Parathyroid adenoma (tissue), 2 donors: ENCODE measurements at regions not wholly inside any gene's neighbourhood (a gene's known extent, or its start where the extent isn't known, plus 50 kb on each side); places are given as distances from the start of the nearest gene placed in this dataset.

Experiments
- H2AFZ ChIP-seq: fragments of 300-600 bp; sonication (generic); one replicate; pipeline ENCODE4 v1.7.0; 2017; ENCODE audit warnings: antibody characterized with exemption, mild to moderate bottlenecking
- H3K27ac ChIP-seq: fragments of 300-600 bp; sonication (generic); one replicate; pipeline ENCODE4 v1.7.0; 2017
- H3K27me3 ChIP-seq: fragments of 300-600 bp; sonication (generic); one replicate; pipeline ENCODE4 v1.7.0; 2017; ENCODE audit warnings: low read length; ENCODE audit not compliant: control insufficient read depth, insufficient read depth
- H3K36me3 ChIP-seq: fragments of 300-600 bp; sonication (generic); one replicate; pipeline ENCODE4 v1.7.0; 2017; ENCODE audit warnings: low read length; ENCODE audit not compliant: control insufficient read depth, insufficient read depth
- H3K4me1 ChIP-seq: fragments of 300-600 bp; sonication (generic); one replicate; pipeline ENCODE4 v1.7.0; 2017; ENCODE audit warnings: control low read depth
- H3K4me2 ChIP-seq: fragments of 300-600 bp; sonication (generic); one replicate; pipeline ENCODE4 v1.7.0; 2017; ENCODE audit warnings: low read length
- H3K4me3 ChIP-seq: fragments of 300-600 bp; sonication (generic); one replicate; pipeline ENCODE4 v1.7.0; 2017; ENCODE audit warnings: low read depth, low read length
- H3K79me2 ChIP-seq: fragments of 300-600 bp; sonication (generic); one replicate; pipeline ENCODE4 v1.7.0; 2017; ENCODE audit warnings: control low read depth
- H3K9ac ChIP-seq: fragments of 300-600 bp; sonication (generic); one replicate; pipeline ENCODE4 v1.7.0; 2017; ENCODE audit warnings: mild to moderate bottlenecking
- H3K9me3 ChIP-seq: fragments of 300-600 bp; sonication (generic); one replicate; pipeline ENCODE4 v1.7.0; 2017; ENCODE audit warnings: low read length; ENCODE audit not compliant: control insufficient read depth
- TF ChIP-seq, protein P1 (sequence below): fragments of 300-600 bp; sonication (generic); IDR thresholded peaks from one replicate; pipeline ENCODE4 v1.7.0; 2017; ENCODE audit warnings: antibody characterized with exemption, mild to moderate bottlenecking
- donor health status: primary hyperparathyroidism.

DNA sequence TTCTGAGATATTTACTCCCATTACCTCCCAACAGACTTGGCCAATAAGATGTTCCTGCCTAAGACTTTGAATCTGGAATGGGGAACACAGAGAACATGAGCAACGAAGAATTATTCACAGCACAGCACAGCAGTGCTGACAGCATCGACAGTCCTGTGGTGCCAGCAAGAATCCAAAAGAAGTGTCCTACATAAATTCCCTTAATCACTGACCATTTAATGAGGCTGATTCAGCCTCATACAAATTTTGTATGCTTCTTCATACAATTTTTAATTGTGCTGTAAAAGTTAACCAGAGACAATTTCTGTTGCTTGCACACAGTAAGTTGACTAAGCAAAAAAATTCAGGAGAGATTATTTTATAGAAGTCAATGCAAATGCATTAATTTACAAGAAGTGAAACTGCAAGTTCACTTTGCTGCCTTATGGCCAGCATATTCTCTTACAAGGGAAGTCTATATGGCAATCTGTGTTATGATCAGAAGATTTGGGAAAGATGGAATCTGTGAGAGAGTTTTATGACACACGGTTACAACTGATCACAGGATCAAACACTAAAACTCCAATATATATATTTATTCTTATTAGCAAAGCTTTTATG, 855.9 kb downstream of the LTN1 start:
- no peak overlapping the region for H3K27ac ChIP-seq
- no peak overlapping the region for H3K9ac ChIP-seq

DNA sequence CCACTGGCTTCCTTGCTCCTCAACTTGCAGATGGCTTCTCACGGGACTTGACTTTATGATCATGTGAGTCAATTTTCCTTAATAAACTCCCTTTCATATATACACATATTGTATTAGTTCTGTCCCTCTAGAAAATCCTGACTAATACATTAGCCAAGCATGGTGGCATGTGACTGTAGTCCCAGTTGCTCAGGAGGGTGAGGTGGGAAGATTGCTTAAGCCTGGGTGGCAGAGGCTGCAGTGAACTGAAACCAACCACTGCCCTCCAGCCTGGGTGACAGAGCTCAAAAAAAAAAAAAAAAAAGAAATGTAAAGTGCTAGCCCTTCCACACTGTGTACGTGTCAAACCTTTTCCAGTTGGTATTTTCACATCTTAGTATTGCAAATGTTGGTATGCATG, 857.0 kb downstream of the LTN1 start:
- Histone ChIP-seq H3K9ac (no peak overlapping the region), H2AFZ (no peak overlapping the region), H3K4me3 (no peak overlapping the region), H3K27ac (no peak overlapping the region), H3K27me3 (no peaks in the 10 kb centered on the region), H3K36me3 (no peaks in the 10 kb centered on the region), H3K4me2 (no peak overlapping the region), H3K4me1 (no peaks in the 10 kb centered on the region), H3K79me2 (no peaks in the 10 kb centered on the region), H3K9me3 (no peaks in the 10 kb centered on the region)
- TF ChIP-seq, protein P1, sequence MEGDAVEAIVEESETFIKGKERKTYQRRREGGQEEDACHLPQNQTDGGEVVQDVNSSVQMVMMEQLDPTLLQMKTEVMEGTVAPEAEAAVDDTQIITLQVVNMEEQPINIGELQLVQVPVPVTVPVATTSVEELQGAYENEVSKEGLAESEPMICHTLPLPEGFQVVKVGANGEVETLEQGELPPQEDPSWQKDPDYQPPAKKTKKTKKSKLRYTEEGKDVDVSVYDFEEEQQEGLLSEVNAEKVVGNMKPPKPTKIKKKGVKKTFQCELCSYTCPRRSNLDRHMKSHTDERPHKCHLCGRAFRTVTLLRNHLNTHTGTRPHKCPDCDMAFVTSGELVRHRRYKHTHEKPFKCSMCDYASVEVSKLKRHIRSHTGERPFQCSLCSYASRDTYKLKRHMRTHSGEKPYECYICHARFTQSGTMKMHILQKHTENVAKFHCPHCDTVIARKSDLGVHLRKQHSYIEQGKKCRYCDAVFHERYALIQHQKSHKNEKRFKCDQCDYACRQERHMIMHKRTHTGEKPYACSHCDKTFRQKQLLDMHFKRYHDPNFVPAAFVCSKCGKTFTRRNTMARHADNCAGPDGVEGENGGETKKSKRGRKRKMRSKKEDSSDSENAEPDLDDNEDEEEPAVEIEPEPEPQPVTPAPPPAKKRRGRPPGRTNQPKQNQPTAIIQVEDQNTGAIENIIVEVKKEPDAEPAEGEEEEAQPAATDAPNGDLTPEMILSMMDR: no peak

More for the DNA sequence above, 855.9 kb downstream of the LTN1 start:
- no peaks in the 10 kb centered on the region for H3K4me1 ChIP-seq
- H3K27me3 ChIP-seq: no peaks in the 10 kb centered on the region
- H3K4me3 ChIP-seq: no peak overlapping the region
- H3K36me3 ChIP-seq: no peaks in the 10 kb centered on the region
- H3K4me2 ChIP-seq: no peak overlapping the region
- H3K9me3 ChIP-seq: no peaks in the 10 kb centered on the region
- H2AFZ ChIP-seq: no peak overlapping the region
- H3K79me2 ChIP-seq: no peaks in the 10 kb centered on the region
- TF ChIP-seq, protein P1: no peak

DNA sequence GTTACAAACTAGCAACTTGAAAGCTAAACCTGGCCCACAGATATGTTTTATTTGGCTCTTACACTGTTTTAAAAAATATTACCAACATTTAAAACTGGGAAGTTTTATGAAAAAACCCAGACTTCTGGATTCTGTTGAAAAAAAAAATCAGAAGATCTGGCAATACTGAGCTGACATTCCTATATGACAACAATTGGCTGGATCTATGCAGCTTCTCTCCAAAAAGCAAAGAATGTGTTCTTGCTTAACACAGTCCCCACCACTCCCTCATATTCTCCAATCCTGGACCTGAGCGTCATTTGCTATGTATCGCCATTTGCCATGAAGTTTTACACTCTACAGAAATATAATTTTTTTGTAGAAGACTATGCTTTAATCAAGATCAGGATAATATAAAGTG, 859.6 kb downstream of the LTN1 start:
- Histone ChIP-seq H3K27me3 (no peaks in the 10 kb centered on the region), H3K9me3 (no peaks in the 10 kb centered on the region), H3K27ac (no peak overlapping the region), H3K9ac (no peak overlapping the region), H3K4me1 (no peaks in the 10 kb centered on the region), H3K4me2 (no peak overlapping the region), H3K4me3 (no peak overlapping the region), H3K79me2 (no peaks in the 10 kb centered on the region), H2AFZ (no peak overlapping the region), H3K36me3 (no peaks in the 10 kb centered on the region)
- TF ChIP-seq, protein P1: no peak

DNA sequence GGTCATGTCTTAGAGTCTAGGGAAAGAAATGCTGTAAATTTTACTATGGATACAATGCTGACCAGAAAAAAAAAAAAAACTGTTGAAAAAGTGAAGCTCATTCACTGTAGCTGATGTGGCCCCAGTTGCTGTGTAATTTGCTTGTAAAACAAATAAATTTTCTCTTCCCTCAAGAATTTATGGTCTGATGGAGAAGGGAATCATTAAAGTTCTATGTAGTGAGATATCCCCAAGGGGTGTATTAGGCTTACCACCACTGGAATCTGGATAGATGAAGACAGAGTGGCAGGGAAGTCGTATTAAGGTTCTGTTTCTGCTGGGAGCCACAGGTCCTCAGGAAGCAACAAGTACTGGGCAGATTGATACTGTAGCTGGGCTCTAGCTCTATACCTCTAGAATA, 860.0 kb downstream of the LTN1 start:
- no peaks in the 10 kb centered on the region for H3K79me2 ChIP-seq
- H3K27me3 ChIP-seq: no peaks in the 10 kb centered on the region
- H3K36me3 ChIP-seq: no peaks in the 10 kb centered on the region
- H2AFZ ChIP-seq: no peak overlapping the region
- no peak overlapping the region for H3K4me2 ChIP-seq
- TF ChIP-seq, protein P1: no peak
- no peaks in the 10 kb centered on the region for H3K4me1 ChIP-seq
- no peak overlapping the region for H3K4me3 ChIP-seq
- H3K27ac ChIP-seq: no peak overlapping the region
- H3K9ac ChIP-seq: no peak overlapping the region
- H3K9me3 ChIP-seq: no peaks in the 10 kb centered on the region

DNA sequence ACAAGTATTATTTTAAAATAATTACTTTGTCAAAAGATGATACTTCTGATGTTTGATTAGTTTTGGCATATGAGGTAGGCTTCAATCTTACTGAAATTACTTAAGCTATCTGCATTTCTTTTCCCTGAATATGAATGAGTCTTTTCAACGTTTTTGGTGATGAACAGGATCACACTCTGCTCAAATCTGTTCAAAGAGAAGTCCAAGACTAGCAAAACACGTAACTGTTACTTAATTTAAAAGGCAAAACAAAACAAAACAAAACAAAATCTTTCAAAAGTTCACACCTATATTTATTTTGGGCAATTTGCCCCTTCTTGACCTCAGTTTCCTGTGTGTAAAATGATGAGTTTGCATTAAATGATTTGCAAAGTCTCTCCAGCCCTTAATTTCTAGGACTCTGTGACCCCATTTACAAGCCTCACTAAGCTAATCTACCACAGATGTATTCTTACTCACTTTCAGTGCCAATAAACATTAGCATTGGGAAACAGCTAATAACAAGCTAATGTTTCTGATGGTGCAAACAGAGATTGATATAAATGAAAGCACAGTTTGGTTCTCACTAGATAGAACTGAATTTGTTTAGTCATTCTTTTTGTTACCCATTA, 865.4 kb downstream of the LTN1 start:
- H3K27ac ChIP-seq: no peak overlapping the region
- H3K36me3 ChIP-seq: no peaks in the 10 kb centered on the region
- TF ChIP-seq, protein P1: no peak

More for the DNA sequence above, 865.4 kb downstream of the LTN1 start:
- Histone ChIP-seq H3K4me3 (no peak overlapping the region), H3K9ac (no peak overlapping the region), H3K4me1 (no peaks in the 10 kb centered on the region), H3K27me3 (no peaks in the 10 kb centered on the region), H2AFZ (no peak overlapping the region), H3K4me2 (no peak overlapping the region), H3K79me2 (no peaks in the 10 kb centered on the region), H3K9me3 (no peaks in the 10 kb centered on the region)
